ENCODE measurements at regions not wholly inside any gene's neighbourhood (a gene's known extent, or its start where the extent isn't known, plus 50 kb on each side); places are given as distances from the start of the nearest gene placed in this dataset.

DNA sequence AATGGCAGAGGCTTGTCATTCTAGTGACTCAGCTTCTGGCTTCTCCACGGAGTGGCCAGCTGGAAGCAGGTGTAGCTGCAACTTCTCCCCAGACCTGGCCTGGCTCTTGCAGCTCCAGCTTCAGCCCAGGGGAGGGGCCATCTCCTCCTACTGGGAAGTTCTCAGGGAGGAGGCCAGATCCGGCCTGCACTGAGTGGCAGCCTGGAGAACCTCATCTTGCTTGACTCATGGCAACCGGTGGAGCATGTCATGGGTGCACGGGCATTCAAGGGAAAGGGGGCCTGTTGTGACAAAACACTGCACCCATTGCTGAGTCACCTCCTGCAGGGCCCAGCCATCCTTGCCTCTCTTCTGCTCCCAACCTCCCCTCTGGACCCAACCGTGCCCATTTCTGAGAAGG lies 273.9 kb upstream of the MAF start:
- no peaks in the 10 kb centered on the region for H3K36me3 Mint-ChIP-seq (ENCODE audit: low read depth)
- H3K4me3 Mint-ChIP-seq: no peak overlapping the region
- H3K4me1 Mint-ChIP-seq: peaks cover 2% of the 10 kb centered on the region
- H3K9me3 Mint-ChIP-seq: no peaks in the 10 kb centered on the region
- H3K27me3 Mint-ChIP-seq (ENCODE audit: insufficient read depth): peaks cover 22% of the 10 kb centered on the region
- peaks cover 46% of the 10 kb centered on the region for H3K27me3 ChIP-seq (ENCODE audit: control insufficient read depth, insufficient read depth, low read length, poor library complexity, severe bottlenecking)
- no peak for DNase-seq
- H3K9me3 ChIP-seq (ENCODE audit: control insufficient read depth, low read length): no peaks in the 10 kb centered on the region
- WGBS, 2 experiments (ENCODE audit: insufficient coverage in 1 of 2, insufficient read length in 1 of 2): 90 to 92% methylated on average over 2 to 5 of the region's 5 CpGs
- H3K27ac Mint-ChIP-seq: no peak overlapping the region
- H3K4me3 ChIP-seq (ENCODE audit: low read length): no peak overlapping the region
- H3K36me3 ChIP-seq (ENCODE audit: control insufficient read depth, insufficient read depth, low read length): no peaks in the 10 kb centered on the region
- no peak overlapping the region for H3K9ac ChIP-seq (ENCODE audit: extremely low read depth, low read length, poor library complexity, severe bottlenecking)
- H3K4me1 ChIP-seq (ENCODE audit: control insufficient read depth, insufficient read depth, low read length): no peaks in the 10 kb centered on the region
- TF ChIP-seq, protein P1, sequence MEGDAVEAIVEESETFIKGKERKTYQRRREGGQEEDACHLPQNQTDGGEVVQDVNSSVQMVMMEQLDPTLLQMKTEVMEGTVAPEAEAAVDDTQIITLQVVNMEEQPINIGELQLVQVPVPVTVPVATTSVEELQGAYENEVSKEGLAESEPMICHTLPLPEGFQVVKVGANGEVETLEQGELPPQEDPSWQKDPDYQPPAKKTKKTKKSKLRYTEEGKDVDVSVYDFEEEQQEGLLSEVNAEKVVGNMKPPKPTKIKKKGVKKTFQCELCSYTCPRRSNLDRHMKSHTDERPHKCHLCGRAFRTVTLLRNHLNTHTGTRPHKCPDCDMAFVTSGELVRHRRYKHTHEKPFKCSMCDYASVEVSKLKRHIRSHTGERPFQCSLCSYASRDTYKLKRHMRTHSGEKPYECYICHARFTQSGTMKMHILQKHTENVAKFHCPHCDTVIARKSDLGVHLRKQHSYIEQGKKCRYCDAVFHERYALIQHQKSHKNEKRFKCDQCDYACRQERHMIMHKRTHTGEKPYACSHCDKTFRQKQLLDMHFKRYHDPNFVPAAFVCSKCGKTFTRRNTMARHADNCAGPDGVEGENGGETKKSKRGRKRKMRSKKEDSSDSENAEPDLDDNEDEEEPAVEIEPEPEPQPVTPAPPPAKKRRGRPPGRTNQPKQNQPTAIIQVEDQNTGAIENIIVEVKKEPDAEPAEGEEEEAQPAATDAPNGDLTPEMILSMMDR (conservative IDR thresholded peaks at IDR 0.05): no peak
- no peak overlapping the region for H3K27ac ChIP-seq (ENCODE audit: low read depth, low read length)

DNA sequence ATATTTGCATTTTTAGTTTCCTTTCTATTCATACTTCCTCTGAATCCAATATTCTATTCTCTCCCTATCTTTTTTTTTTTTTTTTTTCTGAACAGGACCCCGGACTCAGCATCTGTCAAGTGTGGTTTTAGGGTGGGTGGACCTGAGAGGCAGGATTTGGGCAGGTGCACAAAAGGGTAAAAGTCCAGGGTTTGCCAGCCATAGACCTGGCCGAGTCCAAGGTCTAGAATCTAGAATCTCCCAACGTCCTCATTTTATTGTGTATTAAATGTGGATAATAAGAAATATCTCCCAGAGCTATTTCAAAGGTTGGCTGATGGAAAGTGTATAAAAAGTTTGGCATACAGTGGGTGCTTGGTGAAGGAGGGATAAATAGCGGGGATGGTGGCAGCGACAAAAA lies 273.3 kb upstream of the MAF start:
- Histone ChIP-seq H3K9ac (ENCODE audit: extremely low read depth, low read length, poor library complexity, severe bottlenecking) (no peak overlapping the region), H3K4me1 (ENCODE audit: control insufficient read depth, insufficient read depth, low read length) (no peaks in the 10 kb centered on the region), H3K4me3 (ENCODE audit: low read length) (no peak overlapping the region), H3K36me3 (ENCODE audit: control insufficient read depth, insufficient read depth, low read length) (no peaks in the 10 kb centered on the region), H3K27me3 (ENCODE audit: control insufficient read depth, insufficient read depth, low read length, poor library complexity, severe bottlenecking) (peaks cover 49% of the 10 kb centered on the region), H3K27ac (ENCODE audit: low read depth, low read length) (no peak overlapping the region), H3K9me3 (ENCODE audit: control insufficient read depth, low read length) (no peaks in the 10 kb centered on the region)
- H3K27ac Mint-ChIP-seq: no peak overlapping the region
- peaks cover 2% of the 10 kb centered on the region for H3K4me1 Mint-ChIP-seq
- H3K9me3 Mint-ChIP-seq: no peaks in the 10 kb centered on the region
- WGBS, 2 experiments (ENCODE audit: insufficient coverage in 1 of 2, insufficient read length in 1 of 2): 96 to 100% methylated on average over 2 to 5 of the region's 5 CpGs
- H3K4me3 Mint-ChIP-seq: no peak overlapping the region
- TF ChIP-seq, protein P1 (conservative IDR thresholded peaks at IDR 0.05): no peak
- no peaks in the 10 kb centered on the region for H3K36me3 Mint-ChIP-seq (ENCODE audit: low read depth)
- no peak for DNase-seq
- peaks cover 21% of the 10 kb centered on the region for H3K27me3 Mint-ChIP-seq (ENCODE audit: insufficient read depth)

DNA sequence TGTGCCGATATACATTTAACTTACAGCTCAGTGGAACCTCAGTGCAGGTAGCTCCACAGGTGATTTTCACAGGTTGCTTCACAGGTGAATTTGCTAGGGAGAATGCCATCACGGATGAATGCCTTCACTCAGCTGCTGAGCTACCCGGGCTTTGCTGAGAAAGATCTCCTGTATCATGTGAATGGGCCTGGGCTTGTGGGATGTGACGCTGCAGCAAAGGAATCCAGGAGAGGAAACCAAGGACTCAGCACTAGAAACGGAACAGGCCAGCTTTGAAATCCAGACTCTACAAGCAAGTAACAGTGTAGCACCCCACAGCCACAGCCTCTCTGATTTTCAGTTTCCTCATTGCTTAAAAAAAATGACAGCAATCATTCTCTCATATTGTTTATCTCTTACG lies 271.4 kb upstream of the MAF start:
- H3K27ac Mint-ChIP-seq: no peak overlapping the region
- 87 to 100% methylated on average over 3 to 5 of the region's 6 CpGs for WGBS, 2 experiments (ENCODE audit: insufficient coverage in 1 of 2, insufficient read length in 1 of 2)
- no peak overlapping the region for H3K4me3 Mint-ChIP-seq
- no peaks in the 10 kb centered on the region for H3K36me3 ChIP-seq (ENCODE audit: control insufficient read depth, insufficient read depth, low read length)
- H3K9me3 Mint-ChIP-seq: no peaks in the 10 kb centered on the region
- H3K27me3 ChIP-seq (ENCODE audit: control insufficient read depth, insufficient read depth, low read length, poor library complexity, severe bottlenecking): peaks cover 32% of the 10 kb centered on the region
- H3K9ac ChIP-seq (ENCODE audit: extremely low read depth, low read length, poor library complexity, severe bottlenecking): no peak overlapping the region
- H3K4me1 ChIP-seq (ENCODE audit: control insufficient read depth, insufficient read depth, low read length): no peaks in the 10 kb centered on the region
- no peak overlapping the region for H3K4me3 ChIP-seq (ENCODE audit: low read length)
- H3K4me1 Mint-ChIP-seq: peaks cover 7% of the 10 kb centered on the region
- H3K36me3 Mint-ChIP-seq (ENCODE audit: low read depth): no peaks in the 10 kb centered on the region
- TF ChIP-seq, protein P1 (conservative IDR thresholded peaks at IDR 0.05): no peak
- peaks cover 20% of the 10 kb centered on the region for H3K27me3 Mint-ChIP-seq (ENCODE audit: insufficient read depth)
- no peak overlapping the region for H3K27ac ChIP-seq (ENCODE audit: low read depth, low read length)
- DNase-seq: no peak
- no peaks in the 10 kb centered on the region for H3K9me3 ChIP-seq (ENCODE audit: control insufficient read depth, low read length)
